KG1 (cell line): ENCODE measurements at regions not wholly inside any gene's neighbourhood (a gene's known extent, or its start where the extent isn't known, plus 50 kb on each side); places are given as distances from the start of the nearest gene placed in this dataset.

Experiments
- DNase-seq: peaks from one replicate; lab custom pipeline; 2025; lab: John Stamatoyannopoulos, UW

DNA sequence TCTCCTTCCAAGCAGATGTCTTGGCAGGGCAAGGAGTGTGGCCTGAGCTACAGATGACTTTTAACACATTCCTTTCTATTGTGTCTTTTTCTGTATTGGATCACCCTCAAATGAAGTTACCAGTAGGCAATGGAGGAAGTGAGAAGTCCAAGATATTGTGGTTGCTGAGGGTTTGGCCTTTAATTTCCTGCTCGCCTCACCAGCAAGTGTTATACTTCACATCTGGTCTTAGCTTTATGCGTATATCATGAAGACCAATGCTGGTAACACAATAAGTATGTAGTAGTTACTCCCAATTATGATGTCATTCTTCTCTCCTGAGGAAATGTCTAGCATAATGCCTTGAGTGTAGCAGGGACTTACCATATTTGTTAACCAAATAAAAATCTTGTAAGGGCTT lies 179.9 kb downstream of the ZIC1 start:
- DNase-seq, result no peak

GRCh38 chr3:147604136-147604535 lies 195.0 kb downstream of the ZIC1 start:
- DNase-seq, result no peak

GRCh38 chr3:147613725-147614124 lies 204.6 kb downstream of the ZIC1 start:
- DNase-seq, result no peak

- no peak for DNase-seq
These were observed 205.0 kb downstream of the ZIC1 start for GRCh38 chr3:147614210-147614609.

DNA sequence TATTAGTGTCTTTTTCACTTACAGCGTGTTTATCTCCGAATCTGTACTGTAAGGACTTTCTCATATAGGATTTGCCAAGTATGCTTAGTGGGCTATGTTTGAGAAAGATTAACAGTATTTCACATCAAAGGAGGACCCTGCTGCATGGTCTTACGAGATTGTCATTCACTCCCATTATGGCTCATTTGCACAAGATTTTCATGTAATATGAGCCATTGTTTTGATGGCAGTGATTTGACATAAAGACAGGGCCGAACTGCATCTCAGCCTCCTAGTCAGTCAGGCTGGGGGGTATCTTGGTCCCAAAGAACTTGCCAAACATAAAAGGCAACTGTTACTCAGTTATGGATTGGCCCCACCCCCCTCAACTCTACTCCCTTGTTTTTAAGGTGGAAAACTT lies 205.9 kb downstream of the ZIC1 start:
- no peak for DNase-seq

DNA sequence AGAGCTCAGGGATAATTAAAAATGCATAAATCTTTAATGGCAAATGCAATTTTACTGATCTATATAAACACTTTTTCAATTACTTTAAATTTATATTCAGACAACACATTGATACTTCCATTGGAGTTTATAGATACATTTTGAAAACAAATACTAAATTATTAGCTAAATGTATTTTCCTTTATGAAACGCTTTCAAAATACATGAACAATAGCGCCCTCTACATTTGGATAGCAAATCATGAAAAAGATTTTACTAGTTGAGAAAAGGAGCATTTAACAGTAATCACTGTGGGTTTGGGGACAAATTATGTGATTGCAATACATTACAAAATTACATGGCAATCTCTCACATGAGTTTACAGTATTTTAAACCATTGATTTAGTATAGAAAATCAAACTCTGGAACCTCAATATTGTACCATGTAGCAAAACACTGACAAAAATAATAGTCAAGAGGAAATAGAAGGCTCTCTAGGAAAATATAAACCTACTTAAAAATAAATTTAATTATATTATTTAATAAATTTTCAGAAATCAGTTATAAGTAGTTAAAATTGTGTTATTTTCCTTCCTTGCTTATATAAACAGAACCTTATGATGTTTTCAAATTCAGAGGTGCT lies 207.9 kb downstream of the ZIC1 start:
- no peak for DNase-seq

DNA sequence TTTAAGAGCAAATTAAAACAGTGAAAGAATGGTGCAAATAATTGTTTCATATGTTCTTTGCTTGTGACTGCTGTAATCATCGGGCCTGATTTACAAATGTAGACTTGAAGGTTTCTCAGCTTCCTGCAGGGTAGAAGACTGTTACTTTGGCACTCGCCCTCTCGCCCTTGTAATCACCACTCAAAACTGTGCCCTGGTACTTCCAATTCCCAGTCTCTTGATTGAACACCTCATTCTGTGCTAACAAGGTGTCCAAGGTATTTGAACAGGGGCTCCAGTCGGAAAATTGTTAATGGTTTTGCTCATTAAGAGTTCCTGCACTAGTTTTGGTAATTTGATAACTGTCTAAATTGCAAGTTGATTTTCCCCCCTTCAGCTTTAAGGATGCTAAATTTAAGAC lies 209.5 kb downstream of the ZIC1 start:
- no peak for DNase-seq

GRCh38 chr3:147619921-147620560 lies 210.9 kb downstream of the ZIC1 start:
- no peak for DNase-seq

DNA sequence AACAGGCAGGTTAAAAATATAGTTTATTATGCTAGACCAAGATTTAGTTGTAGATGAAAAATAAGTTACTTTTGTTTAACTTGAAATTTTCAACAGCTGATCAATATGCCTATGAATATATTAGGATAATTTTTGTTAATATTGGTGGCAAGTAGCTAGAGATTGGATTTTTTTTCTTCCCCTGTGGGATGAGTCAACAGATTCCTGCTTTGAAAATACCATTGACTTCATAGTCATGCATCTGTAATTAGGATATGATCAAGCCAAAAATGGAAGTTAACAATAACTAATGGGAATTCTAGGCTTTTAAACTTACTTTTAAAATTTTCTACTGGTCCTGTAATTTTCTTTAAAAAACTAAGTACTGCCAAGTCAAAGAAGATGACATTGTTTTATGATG lies 211.7 kb downstream of the ZIC1 start:
- DNase-seq, result no peak

- no peak for DNase-seq
These were observed 221.8 kb downstream of the ZIC1 start for GRCh38 chr3:147630921-147631415.

DNA sequence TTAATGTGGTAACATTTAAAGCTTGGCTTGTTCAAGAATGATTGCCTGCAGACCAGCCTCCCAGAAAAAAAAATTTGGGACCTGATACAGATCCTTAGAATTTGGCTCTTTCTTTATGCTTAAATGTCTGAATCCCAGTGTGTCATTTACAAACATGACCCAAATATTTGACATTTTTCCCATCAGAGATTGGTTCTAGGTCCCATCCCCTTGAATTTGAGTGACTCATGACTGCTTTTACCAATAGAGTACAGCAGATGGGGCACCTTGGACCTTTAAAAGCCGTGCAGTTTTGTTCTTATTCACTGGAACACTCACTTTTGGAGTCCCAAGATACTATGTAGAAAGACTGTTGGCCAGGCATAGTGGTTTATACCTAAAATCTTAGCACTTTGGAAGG lies 231.6 kb downstream of the ZIC1 start:
- DNase-seq, result no peak

DNA sequence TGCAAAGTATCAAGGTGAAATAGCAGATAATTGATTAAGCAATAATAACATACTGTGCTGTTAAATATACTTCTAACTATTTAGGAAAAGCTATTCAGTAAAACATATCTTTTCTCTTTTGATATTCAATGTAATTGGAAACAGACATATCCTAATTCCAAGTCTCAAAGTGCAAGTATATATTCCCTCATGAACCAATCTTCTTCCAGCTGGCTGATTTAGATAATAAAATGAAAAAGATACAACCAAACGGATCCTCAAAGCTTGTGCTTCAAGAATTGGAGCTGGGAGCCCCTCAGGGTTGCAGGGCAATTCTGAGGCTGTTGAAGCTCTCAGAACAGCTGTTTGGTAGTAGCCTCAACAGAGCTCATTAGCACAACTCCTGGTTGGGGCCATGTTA lies 236.6 kb downstream of the ZIC1 start:
- no peak for DNase-seq

DNA sequence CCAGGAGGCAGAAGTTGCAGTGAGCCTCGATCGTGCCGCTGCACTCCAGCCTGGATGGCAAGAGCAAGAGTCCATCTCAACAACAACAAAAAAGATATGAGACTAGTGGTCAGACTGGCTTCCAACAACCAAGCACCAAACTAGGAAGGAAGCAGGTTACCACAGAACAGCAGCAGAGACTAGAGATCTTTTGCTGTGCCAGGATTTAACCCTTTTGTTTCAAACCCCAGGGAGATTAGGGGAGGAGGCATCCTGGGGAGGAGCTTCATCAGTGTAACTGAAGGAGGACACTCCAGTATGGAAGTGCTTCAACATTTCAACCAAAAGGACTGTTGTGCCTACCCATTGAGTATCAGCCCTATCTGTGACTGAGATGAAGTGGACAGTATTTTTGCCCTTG lies 240.3 kb downstream of the ZIC1 start:
- DNase-seq, result no peak

DNA sequence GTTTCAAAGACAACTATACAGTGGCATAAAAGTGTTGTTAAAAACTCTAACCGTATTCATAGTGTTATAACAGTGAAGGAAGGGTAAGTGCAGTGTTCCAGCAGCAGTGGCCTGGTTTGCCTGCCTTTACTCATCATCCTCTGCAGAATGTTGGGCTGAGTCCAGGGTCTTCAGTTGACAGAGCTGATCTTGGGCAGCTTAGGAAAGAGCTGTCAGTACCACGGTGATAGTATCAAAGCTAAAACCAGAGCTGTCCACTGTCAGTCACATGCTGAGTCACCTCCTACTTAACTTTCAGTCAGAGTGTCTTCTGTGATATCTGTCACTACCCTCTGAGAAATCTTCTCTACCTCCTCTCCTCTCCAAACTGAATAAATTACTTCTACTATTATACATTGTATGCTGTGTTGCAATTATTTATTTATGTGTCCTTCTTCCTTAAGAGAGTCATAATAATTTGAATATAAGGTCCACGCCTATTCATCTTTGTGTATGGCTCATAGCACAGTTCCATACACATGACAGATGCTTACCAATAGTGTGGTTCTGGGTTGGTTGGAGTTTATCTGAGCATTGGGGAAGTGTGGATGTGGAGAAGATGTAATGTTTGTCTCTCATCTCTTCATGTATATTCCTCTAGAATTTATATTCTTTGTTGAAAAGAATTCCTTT lies 242.1 kb downstream of the ZIC1 start:
- no peak for DNase-seq

DNA sequence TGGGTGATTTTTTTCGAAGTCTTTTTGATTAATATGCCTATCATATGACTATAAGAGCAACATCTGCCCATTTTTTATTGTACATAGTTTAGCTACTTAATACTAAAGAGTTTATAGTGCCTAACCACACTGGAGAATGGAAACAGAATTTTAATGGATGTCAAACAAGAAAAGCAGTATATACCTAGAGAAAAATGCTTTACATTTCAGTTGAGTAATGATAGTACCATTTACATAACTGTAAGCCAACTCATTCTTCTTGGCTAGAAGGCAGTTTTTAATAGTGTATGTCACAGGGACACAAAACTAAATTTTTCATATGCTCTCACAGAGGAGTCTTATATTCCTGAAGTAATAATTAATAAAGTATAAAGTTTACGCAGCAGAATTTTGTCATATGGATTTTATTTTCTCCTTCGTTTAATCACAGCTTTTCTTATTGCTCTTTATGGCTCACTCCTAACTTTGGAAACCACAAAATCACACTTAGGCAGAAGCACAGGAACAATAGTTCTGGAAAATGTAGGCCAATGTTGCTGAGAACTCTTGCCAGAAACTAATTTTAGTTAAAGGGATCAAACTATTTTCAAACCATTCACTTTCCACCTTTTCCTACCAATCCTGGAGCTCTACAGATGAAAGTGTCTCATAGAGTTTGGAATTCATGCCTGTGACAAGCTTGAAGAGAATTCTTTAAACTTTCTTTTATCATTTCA lies 243.6 kb downstream of the ZIC1 start:
- no peak for DNase-seq

DNA sequence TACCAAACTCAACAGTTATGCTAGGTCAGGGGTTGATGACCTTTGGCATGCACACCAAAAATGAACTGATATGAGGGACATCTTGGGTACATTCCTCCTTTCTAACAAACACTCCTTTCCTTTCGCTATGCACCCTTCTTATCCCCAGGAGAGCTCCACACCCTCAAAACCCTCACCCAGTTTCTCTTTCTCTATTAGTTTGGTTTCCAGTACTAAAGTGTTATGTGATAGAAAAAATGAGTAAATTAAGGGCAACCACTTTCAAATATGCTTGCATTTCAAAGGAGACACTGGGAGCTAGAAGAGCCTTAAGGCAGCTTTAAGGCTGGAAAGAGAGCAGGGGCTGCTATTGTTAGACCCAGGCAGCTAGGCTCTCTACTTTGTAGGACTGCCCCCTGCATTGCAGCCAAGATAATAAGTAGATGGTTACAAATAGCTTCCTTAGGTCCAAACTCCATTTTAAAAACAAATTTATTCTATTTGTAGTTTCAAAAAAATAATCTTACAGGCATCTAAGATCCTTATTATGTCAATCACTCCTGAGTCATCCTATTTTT lies 244.3 kb downstream of the ZIC1 start:
- no peak for DNase-seq

DNA sequence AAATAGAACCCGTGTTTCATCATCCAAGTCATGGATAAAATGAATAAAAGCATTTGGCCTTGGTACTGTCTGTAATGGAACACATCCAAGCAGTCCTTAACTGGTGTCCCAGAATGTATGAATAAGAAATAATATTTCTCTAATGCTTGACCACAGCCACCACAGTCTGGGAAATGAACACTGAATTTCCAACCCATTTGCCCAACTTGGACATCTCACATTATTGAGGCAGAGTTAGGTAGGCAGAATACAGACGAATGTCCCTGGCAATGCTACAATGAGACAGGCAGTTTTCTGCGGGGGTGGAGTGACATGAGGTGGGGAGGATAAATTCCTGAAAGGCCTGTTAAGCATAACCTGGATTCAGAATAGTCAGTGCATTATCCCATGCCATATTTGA lies 245.7 kb downstream of the ZIC1 start:
- DNase-seq, result no peak

DNA sequence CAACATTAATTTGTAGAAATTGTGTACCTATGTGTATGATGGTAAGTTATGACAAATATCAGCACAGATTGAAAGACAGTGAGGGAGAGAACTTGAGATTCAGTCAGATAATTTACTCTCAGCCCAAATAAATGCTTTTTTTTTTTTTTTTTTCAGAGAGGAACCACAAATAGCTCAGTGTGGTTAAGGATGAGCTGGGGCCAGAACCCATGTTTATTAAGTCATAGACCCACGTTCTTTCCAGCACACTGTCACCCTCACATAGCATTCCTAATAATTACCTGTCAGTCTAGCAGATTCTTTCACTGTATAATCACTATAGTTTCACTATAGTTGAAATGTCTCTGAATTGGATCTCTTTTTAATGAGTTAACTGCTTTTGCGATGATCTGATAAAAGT lies 246.1 kb downstream of the ZIC1 start:
- no peak for DNase-seq

DNA sequence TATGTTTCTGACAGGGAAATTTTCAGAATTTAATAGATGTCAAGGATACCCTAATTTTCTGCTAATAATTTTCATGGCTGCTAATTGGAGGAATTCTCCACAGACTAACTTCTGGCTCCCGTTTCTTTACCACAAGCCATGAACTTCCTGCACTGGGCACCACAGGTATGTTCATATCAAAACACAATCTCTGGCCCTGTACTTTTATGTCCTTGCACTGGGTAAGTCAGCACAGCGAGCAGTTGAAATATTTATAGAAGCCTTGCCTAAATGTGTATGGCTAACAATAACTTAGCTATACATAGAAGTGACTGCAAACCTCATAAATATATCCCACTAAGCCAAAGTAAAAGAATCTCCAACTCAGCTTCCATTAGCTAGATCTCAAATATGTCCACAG lies 246.9 kb downstream of the ZIC1 start:
- DNase-seq, result no peak

GRCh38 chr3:147661916-147662315 lies 252.8 kb downstream of the ZIC1 start:
- no peak for DNase-seq

DNA sequence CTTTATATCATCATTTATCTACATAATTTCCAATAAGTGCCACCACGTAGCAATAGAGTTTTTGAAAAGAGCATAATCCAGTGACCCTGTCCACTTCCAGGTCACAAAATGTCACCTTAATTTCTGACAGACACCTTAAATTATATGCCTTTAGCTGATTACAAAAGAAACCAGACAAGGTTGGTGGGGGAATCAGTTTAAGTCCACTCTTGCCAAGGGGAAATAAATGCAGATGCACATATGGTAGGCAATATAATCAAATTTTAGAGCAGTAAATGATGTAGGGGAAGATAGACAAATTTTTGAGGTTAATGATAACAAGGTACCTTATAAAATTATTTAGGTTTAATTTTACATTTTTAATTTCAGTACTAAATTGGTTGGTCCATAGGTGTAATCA lies 253.5 kb downstream of the ZIC1 start:
- DNase-seq, result no peak

- no peak for DNase-seq
These were observed 259.9 kb downstream of the ZIC1 start for GRCh38 chr3:147669077-147669476.

- DNase-seq, result no peak
These were observed 262.9 kb downstream of the ZIC1 start for GRCh38 chr3:147672035-147672434.
